Activated effector memory CD4-positive, alpha-beta T cell treated with Interleukin-2 at 50 U/mL for 16 hours (primary cell): ENCODE measurements at regions not wholly inside any gene's neighbourhood (a gene's known extent, or its start where the extent isn't known, plus 50 kb on each side); places are given as distances from the start of the nearest gene placed in this dataset.

ENCODE experiments used
- DNase-seq: peaks from one replicate; pipeline ENCODE4 v3.0.0-alpha.2; 2020

GRCh38 chr20:51121901-51122412, 99.0 kb upstream of the KCNG1 start:
- DNase-seq: no peak

GRCh38 chr20:51121272-51121671, 98.4 kb upstream of the KCNG1 start:
- no peak for DNase-seq

GRCh38 chr20:51120868-51121267, 98.0 kb upstream of the KCNG1 start:
- DNase-seq: no peak

GRCh38 chr20:51120438-51120837, 97.5 kb upstream of the KCNG1 start:
- DNase-seq: no peak

- DNase-seq: no peak
These were observed 97.0 kb upstream of the KCNG1 start for GRCh38 chr20:51119914-51120313.

GRCh38 chr20:51118985-51119527, 96.1 kb upstream of the KCNG1 start:
- DNase-seq: no peak

GRCh38 chr20:51118216-51118615, 95.3 kb upstream of the KCNG1 start:
- no peak for DNase-seq

- no peak for DNase-seq
These were observed 94.1 kb upstream of the KCNG1 start for GRCh38 chr20:51116765-51117686.

GRCh38 chr20:51111290-51111689, 88.4 kb upstream of the KCNG1 start:
- no peak for DNase-seq

- no peak for DNase-seq
These were observed 85.9 kb upstream of the KCNG1 start for GRCh38 chr20:51108638-51109363.

GRCh38 chr20:51106011-51106410, 83.1 kb upstream of the KCNG1 start:
- no peak for DNase-seq

GRCh38 chr20:51104960-51105920, 82.3 kb upstream of the KCNG1 start:
- DNase-seq: no peak

GRCh38 chr20:51100617-51101016, 77.7 kb upstream of the KCNG1 start:
- DNase-seq: no peak

- no peak for DNase-seq
These were observed 75.4 kb upstream of the KCNG1 start for GRCh38 chr20:51098284-51098810.

- DNase-seq: no peak
These were observed 74.6 kb upstream of the KCNG1 start for GRCh38 chr20:51097351-51098120.

GRCh38 chr20:51096582-51097267, 73.8 kb upstream of the KCNG1 start:
- DNase-seq: no peak

- no peak for DNase-seq
These were observed 73.0 kb upstream of the KCNG1 start for GRCh38 chr20:51095633-51096521.

GRCh38 chr20:51094221-51094620, 71.3 kb upstream of the KCNG1 start:
- DNase-seq: no peak

GRCh38 chr20:51093240-51093763, 70.4 kb upstream of the KCNG1 start:
- no peak for DNase-seq
